Gastroesophageal sphincter (tissue), 3 donors: ENCODE measurements at regions not wholly inside any gene's neighbourhood (a gene's known extent, or its start where the extent isn't known, plus 50 kb on each side); places are given as distances from the start of the nearest gene placed in this dataset.

ENCODE experiments used
- POLR2A ChIP-seq, 2 donors: fragments of 450-650 bp; IDR thresholded peaks; one replicate each; pipeline ENCODE4 v1.6.1; 2017; ENCODE audit warnings: antibody characterized with exemption in 2 of 2, mild to moderate bottlenecking in 2 of 2, moderate library complexity in 1 of 2
- POLR2AphosphoS5 ChIP-seq: sonication (generic); formaldehyde crosslinking; IDR thresholded peaks from one replicate; pipeline ENCODE4 v1.6.1; 2017; ENCODE audit warnings: antibody characterized with exemption
- TF ChIP-seq, protein P1 (sequence below), 4 experiments: fragments of 200-600 bp in 2 of 4; fragments of 450-650 bp in 2 of 4; sonication (generic) in 1 of 4; IDR thresholded peaks; one replicate each; pipeline ENCODE4 v1.5.1; 2017 to 2019; ENCODE audit warnings: antibody characterized with exemption in 4 of 4, mild to moderate bottlenecking in 2 of 4, moderate library complexity in 2 of 4

DNA sequence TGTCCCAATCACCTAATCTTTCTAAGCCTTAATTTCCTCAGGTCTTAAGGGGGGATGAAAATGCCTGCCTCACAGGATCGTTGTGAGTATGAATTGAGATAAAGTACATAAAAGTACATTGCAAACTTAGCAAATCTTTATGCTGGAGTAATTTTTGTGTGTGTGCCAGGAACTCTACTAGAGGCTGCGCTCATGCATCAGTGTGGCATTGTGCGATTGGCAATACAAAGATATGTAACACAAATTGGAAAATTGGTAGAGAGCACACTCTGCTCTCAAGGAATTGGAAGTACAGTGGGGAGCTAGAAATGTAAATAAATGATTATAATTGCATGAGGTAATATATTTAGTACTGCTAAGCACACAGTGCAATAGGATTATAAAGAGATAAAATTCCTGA lies 398.3 kb downstream of the DUSP10 start:
- TF ChIP-seq POLR2AphosphoS5 (no peak), POLR2A (IDR thresholded peaks at IDR 0.05) (no peak)
- TF ChIP-seq, protein P1, sequence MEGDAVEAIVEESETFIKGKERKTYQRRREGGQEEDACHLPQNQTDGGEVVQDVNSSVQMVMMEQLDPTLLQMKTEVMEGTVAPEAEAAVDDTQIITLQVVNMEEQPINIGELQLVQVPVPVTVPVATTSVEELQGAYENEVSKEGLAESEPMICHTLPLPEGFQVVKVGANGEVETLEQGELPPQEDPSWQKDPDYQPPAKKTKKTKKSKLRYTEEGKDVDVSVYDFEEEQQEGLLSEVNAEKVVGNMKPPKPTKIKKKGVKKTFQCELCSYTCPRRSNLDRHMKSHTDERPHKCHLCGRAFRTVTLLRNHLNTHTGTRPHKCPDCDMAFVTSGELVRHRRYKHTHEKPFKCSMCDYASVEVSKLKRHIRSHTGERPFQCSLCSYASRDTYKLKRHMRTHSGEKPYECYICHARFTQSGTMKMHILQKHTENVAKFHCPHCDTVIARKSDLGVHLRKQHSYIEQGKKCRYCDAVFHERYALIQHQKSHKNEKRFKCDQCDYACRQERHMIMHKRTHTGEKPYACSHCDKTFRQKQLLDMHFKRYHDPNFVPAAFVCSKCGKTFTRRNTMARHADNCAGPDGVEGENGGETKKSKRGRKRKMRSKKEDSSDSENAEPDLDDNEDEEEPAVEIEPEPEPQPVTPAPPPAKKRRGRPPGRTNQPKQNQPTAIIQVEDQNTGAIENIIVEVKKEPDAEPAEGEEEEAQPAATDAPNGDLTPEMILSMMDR (IDR thresholded peaks at IDR 0.05) = no peak
